OCI-LY7 (cell line): ENCODE measurements at regions not wholly inside any gene's neighbourhood (a gene's known extent, or its start where the extent isn't known, plus 50 kb on each side); places are given as distances from the start of the nearest gene placed in this dataset.

Experiments
- BruUV-seq: library from RNA; stranded (reverse); fragments of 400-500 nt; replicated peaks from 2 replicates; lab custom pipeline; 2021; lab: Mats Ljungman, UMichigan
- CTCF ChIA-PET: fragments of 300-600 bp; sonication (Branson Sonifier 250); formaldehyde crosslinking; loops from one replicate; lab custom pipeline; 2022; ENCODE audit warnings: antibody characterized with exemption; ENCODE audit not compliant: unreplicated experiment; lab: Charles Lee
- POLR2A ChIA-PET: fragments of 300-600 bp; sonication (Branson Sonifier 250); formaldehyde crosslinking; loops from one replicate; lab custom pipeline; 2022; ENCODE audit warnings: antibody characterized with exemption; lab: Charles Lee
- DNase-seq: peaks from one replicate; pipeline ENCODE4 v3.0.0-alpha.2; 2015; ENCODE audit warnings: low spot score
- H2AFZ ChIP-seq: fragments of 200-600 bp; sonication (generic), shearing (Covaris generic); 2 replicates; pipeline ENCODE4 v1.6.1; 2014; ENCODE audit warnings: mild to moderate bottlenecking, antibody characterized with exemption, low read length, moderate library complexity
- H3K27ac ChIP-seq: fragments of 200-600 bp; sonication (generic); 2 replicates; pipeline ENCODE4 v1.5.1; 2014; ENCODE audit warnings: mixed run types, low read depth, mild to moderate bottlenecking, moderate library complexity, low read length, inconsistent platforms; ENCODE audit not compliant: poor library complexity, severe bottlenecking
- H3K36me3 ChIP-seq: fragments of 200-600 bp; sonication (generic); 2 replicates; pipeline ENCODE4 v1.6.1; 2014; ENCODE audit warnings: mild to moderate bottlenecking, antibody characterized with exemption, low read length, moderate library complexity, mixed read lengths; ENCODE audit not compliant: insufficient read depth
- H3K4me1 ChIP-seq: fragments of 200-600 bp; sonication (generic); 2 replicates; pipeline ENCODE4 v1.5.1; 2014; ENCODE audit warnings: mild to moderate bottlenecking, low read length; ENCODE audit not compliant: insufficient read depth, poor library complexity, severe bottlenecking
- H3K4me2 ChIP-seq: fragments of 200-600 bp; sonication (generic); 2 replicates; pipeline ENCODE4 v1.6.1; 2014; ENCODE audit warnings: mild to moderate bottlenecking, low read length
- H3K4me3 ChIP-seq: fragments of 200-600 bp; sonication (generic); 2 replicates; pipeline ENCODE4 v1.5.1; 2014; ENCODE audit warnings: mild to moderate bottlenecking, low read depth, low read length; ENCODE audit not compliant: poor library complexity, severe bottlenecking
- H3K79me2 ChIP-seq: fragments of 200-600 bp; sonication (generic); 2 replicates; pipeline ENCODE4 v1.6.1; 2016; ENCODE audit warnings: low read depth, mild to moderate bottlenecking, low read length, moderate library complexity, mixed read lengths; ENCODE audit not compliant: insufficient read depth
- H3K9me2 ChIP-seq: fragments of 200-600 bp; sonication (generic); 2 replicates; pipeline ENCODE4 v1.6.1; 2016; ENCODE audit warnings: mild to moderate bottlenecking, low read length, mixed read lengths; ENCODE audit not compliant: insufficient read depth
- H3K9me3 ChIP-seq: fragments of 200-600 bp; sonication (generic); 2 replicates; pipeline ENCODE4 v1.6.1; 2014; ENCODE audit warnings: mild to moderate bottlenecking, mixed run types, low read length, mixed read lengths
- H4K20me1 ChIP-seq: fragments of 200-600 bp; sonication (generic); 2 replicates; pipeline ENCODE4 v1.6.1; 2014; ENCODE audit warnings: mild to moderate bottlenecking, antibody characterized with exemption, low read length, moderate library complexity, mixed read lengths; ENCODE audit not compliant: insufficient read depth
- EZH2phosphoT487 ChIP-seq: fragments of 200-600 bp; sonication (generic); IDR thresholded peaks from 2 replicates; pipeline ENCODE4 v1.6.1; 2018; ENCODE audit warnings: low read depth, borderline replicate concordance, mild to moderate bottlenecking, mixed run types, antibody characterized with exemption, low read length, moderate library complexity, mixed read lengths
- intact Hi-C: fragments of 100-400 bp; cut with micrococcal nuclease; formaldehyde crosslinking; loops from one replicate; pipeline ENCODE4 v1.10.0; 2022; ENCODE audit not compliant: unreplicated experiment
- TF ChIP-seq, protein P1 (sequence below): fragments of 200-600 bp; sonication (generic); conservative IDR thresholded peaks from 2 replicates; pipeline ENCODE4 v1.5.1; 2014; ENCODE audit warnings: mild to moderate bottlenecking, antibody characterized with exemption, low read length, moderate library complexity, mixed read lengths

DNA sequence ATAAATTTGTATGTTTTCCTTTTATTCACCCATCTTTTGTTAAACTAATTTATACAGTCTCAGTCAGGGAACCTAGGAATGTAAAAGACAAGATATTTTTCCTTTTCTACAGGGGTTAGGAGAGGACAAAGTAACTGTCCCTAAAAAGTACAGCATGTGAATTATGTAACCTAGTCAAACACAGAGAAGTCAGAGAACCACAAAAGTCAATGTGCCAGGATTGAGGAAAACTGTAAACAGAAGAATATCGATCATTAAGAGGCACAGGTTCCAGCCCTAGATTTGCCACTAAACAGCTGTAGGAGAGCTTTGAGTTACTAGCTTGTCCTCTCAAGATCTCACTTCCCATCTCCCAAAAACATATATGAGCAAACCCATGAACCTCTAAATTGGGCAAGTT, 550.9 kb upstream of the FAT3 start:
- intact Hi-C loops = no loop called here
- POLR2A ChIA-PET = interaction anchor here (0.7 kb wide), 1 partner anchor 415 kb away, joined by 4 read pairs; no protein-coding TSS in a partner anchor

DNA sequence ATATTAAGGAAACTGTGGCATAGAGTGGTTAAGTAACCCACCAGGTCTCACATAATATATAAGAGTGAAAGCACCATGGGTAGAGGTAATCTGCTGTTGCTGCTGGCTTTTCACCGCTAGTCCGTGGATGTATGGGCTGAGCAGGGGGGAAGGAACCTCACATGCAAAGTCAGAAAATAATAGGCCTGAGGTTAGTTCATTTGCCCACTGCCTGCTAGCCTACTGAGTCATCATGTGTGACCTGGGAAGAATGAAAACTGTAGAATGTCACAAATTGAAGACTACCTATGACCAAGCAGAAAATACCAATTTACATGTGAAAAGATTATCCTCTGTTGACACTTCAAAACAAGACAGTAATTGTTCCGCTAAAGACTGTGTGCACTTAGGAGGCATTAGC, 560.1 kb upstream of the FAT3 start:
- Histone ChIP-seq H3K4me2 (no peak overlapping the region), H3K9me2 (no peaks in the 10 kb centered on the region), H3K4me1 (no peaks in the 10 kb centered on the region), H3K4me3 (no peak overlapping the region), H3K9me3 (no peaks in the 10 kb centered on the region), H3K27ac (no peak overlapping the region), H3K36me3 (no peaks in the 10 kb centered on the region), H3K79me2 (no peaks in the 10 kb centered on the region), H4K20me1 (no peaks in the 10 kb centered on the region), H2AFZ (no peak overlapping the region)
- ChIA-PET CTCF (no interaction called here), POLR2A (interaction anchor here (0.7 to 1.5 kb wide), 2 partner anchors 14 to 622 kb away, joined by 3 to 5 read pairs; no protein-coding TSS in a partner anchor)
- TF ChIP-seq EZH2phosphoT487 = no peak
- TF ChIP-seq, protein P1, sequence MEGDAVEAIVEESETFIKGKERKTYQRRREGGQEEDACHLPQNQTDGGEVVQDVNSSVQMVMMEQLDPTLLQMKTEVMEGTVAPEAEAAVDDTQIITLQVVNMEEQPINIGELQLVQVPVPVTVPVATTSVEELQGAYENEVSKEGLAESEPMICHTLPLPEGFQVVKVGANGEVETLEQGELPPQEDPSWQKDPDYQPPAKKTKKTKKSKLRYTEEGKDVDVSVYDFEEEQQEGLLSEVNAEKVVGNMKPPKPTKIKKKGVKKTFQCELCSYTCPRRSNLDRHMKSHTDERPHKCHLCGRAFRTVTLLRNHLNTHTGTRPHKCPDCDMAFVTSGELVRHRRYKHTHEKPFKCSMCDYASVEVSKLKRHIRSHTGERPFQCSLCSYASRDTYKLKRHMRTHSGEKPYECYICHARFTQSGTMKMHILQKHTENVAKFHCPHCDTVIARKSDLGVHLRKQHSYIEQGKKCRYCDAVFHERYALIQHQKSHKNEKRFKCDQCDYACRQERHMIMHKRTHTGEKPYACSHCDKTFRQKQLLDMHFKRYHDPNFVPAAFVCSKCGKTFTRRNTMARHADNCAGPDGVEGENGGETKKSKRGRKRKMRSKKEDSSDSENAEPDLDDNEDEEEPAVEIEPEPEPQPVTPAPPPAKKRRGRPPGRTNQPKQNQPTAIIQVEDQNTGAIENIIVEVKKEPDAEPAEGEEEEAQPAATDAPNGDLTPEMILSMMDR = no peak
- no peak for DNase-seq
- BruUV-seq = no TSS peak
- intact Hi-C loops = no loop called here

More for the DNA sequence above, 550.9 kb upstream of the FAT3 start:
- H3K27ac ChIP-seq = no peak overlapping the region
- DNase-seq = no peak
- no peaks in the 10 kb centered on the region for H3K36me3 ChIP-seq
- H3K4me1 ChIP-seq = no peaks in the 10 kb centered on the region
- TF ChIP-seq, protein P1 = no peak
- no peak for TF ChIP-seq EZH2phosphoT487
- no peak overlapping the region for H2AFZ ChIP-seq
- no peaks in the 10 kb centered on the region for H3K9me3 ChIP-seq
- no peaks in the 10 kb centered on the region for H3K9me2 ChIP-seq
- CTCF ChIA-PET = no interaction called here
- no TSS peak for BruUV-seq
- H3K79me2 ChIP-seq = no peaks in the 10 kb centered on the region
- H4K20me1 ChIP-seq = no peaks in the 10 kb centered on the region
- H3K4me2 ChIP-seq = no peak overlapping the region
- H3K4me3 ChIP-seq = no peak overlapping the region

DNA sequence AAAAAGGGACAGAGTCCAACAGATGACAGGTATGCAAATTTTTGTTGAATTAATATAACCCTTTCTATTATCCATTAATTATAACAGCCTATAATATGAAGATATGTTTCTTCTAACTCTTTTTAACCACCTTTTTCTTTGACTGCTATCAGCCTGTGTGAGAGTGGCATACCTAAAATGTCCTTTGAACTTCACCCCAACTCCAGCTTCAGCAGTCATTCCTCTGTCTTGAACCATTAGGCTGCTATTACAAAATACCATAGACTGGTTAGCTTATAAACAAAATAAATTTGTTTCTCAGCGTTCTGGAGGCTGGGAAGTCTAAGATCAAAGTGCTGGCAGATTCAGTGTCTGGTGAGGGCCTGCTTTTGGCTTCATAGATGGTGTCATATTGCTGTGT, 564.6 kb upstream of the FAT3 start:
- Histone ChIP-seq H3K79me2 (no peaks in the 10 kb centered on the region), H3K4me1 (no peaks in the 10 kb centered on the region), H3K27ac (no peak overlapping the region), H3K4me2 (no peak overlapping the region), H3K4me3 (no peak overlapping the region), H3K9me3 (no peaks in the 10 kb centered on the region), H3K9me2 (no peaks in the 10 kb centered on the region), H3K36me3 (no peaks in the 10 kb centered on the region), H4K20me1 (no peaks in the 10 kb centered on the region), H2AFZ (no peak overlapping the region)
- intact Hi-C loops = no loop called here
- TF ChIP-seq, protein P1 = no peak
- no peak for TF ChIP-seq EZH2phosphoT487
- DNase-seq = no peak
- CTCF ChIA-PET = no interaction called here
- no TSS peak for BruUV-seq
- POLR2A ChIA-PET = no interaction called here
